ENCODE measurements at regions not wholly inside any gene's neighbourhood (a gene's known extent, or its start where the extent isn't known, plus 50 kb on each side); places are given as distances from the start of the nearest gene placed in this dataset.

- Histone ChIP-seq H3K23me2 (ENCODE audit: low read depth, low read length) (no peaks in the 10 kb centered on the region), H4K5ac (ENCODE audit: insufficient read length, low read depth, low read length) (no peak overlapping the region), H2BK5ac (ENCODE audit: low read depth, low read length) (no peak overlapping the region), H3K27ac (ENCODE audit: low read depth, low read length) (no peak overlapping the region), H4K20me1 (replicated peaks in 1 of 2; ENCODE audit: control insufficient read depth in 1 of 2, insufficient read depth in 2 of 2, low read length in 2 of 2) (no peaks in the 10 kb centered on the region), H3K18ac (ENCODE audit: extremely low read depth, low read length) (no peak overlapping the region), H3K4ac (replicated peaks; ENCODE audit: insufficient read length, low read depth, low read length) (no peak overlapping the region), H2AK5ac (ENCODE audit: low read depth, low read length) (no peak overlapping the region), H4K8ac (ENCODE audit: extremely low read depth, insufficient read depth, low read length) (no peak overlapping the region), H3K56ac (replicated peaks; ENCODE audit: insufficient read length, low read depth, low read length) (no peak overlapping the region), H4K91ac (replicated peaks; ENCODE audit: insufficient read length, low read length) (no peak overlapping the region), H3K79me2 (ENCODE audit: control insufficient read depth in 1 of 2, insufficient read depth in 2 of 2, low read length in 2 of 2) (peaks cover 0 to 34% of the 10 kb centered on the region in 2 experiments; a peak in 2 of 4 replicates), H3K4me3 (ENCODE audit: extremely low read depth in 1 of 4, insufficient read depth in 2 of 4, low read depth in 3 of 4, low read length in 4 of 4) (no peak overlapping the region), H2BK12ac (ENCODE audit: low read depth, low read length) (no peak overlapping the region), H2BK15ac (ENCODE audit: low read length) (no peak overlapping the region), H2AFZ (ENCODE audit: low read length) (no peak overlapping the region), H3K9me3 (ENCODE audit: insufficient read depth in 2 of 2, low read depth in 1 of 2, low read length in 1 of 2) (no peaks in the 10 kb centered on the region), H3K4me2 (ENCODE audit: insufficient read depth in 1 of 2, low read depth in 2 of 2, low read length in 2 of 2) (no peak overlapping the region), H2BK120ac (replicated peaks; ENCODE audit: low read depth, low read length) (no peak overlapping the region), H3K79me1 (ENCODE audit: low read depth, low read length) (no peaks in the 10 kb centered on the region), H3K14ac (ENCODE audit: insufficient read length) (no peak overlapping the region), H2BK20ac (ENCODE audit: low read length) (no peak overlapping the region), H3K23ac (ENCODE audit: insufficient read length) (no peak overlapping the region), H3K4me1 (replicated peaks in 1 of 4; ENCODE audit: control insufficient read depth in 3 of 4, insufficient read depth in 4 of 4, low read length in 3 of 4) (peaks cover 0 to 8% (median 2%) of the 10 kb centered on the region in 4 experiments; a peak in 3 of 7 replicates), H3K9ac (replicated peaks in 1 of 4; ENCODE audit: extremely low read depth in 1 of 4, low read depth in 3 of 4, low read length in 3 of 4) (no peak overlapping the region), H3K27me3 (replicated peaks in 1 of 4; ENCODE audit: control insufficient read depth in 3 of 4, extremely low read depth in 1 of 4, insufficient read depth in 3 of 4, low read length in 3 of 4) (no peaks in the 10 kb centered on the region), H3K36me3 (ENCODE audit: control insufficient read depth in 2 of 4, insufficient read depth in 4 of 4, low read length in 3 of 4) (no peaks in the 10 kb centered on the region)
- ChIA-PET CTCF (ENCODE audit: partially characterized antibody) (no interaction called here), POLR2A (ENCODE audit: partially characterized antibody) (interaction anchor here (3.5 kb wide), 1 partner anchor 16 kb away, joined by 12 read pairs; no protein-coding TSS in a partner anchor)
- FAIRE-seq (no peak), DNase-seq (ENCODE audit: low read depth in 1 of 2, low spot score in 2 of 2) (no peak)
- 85% methylated on average over 3 of the region's 3 CpGs; no CpG with 5 or more reads in 1 of the 2 experiments for WGBS, 2 experiments (ENCODE audit: extremely low coverage in 1 of 2, insufficient coverage in 1 of 2, insufficient read length in 1 of 2, insufficient replicate concordance in 2 of 2, low coverage in 1 of 2, low lambda C conversion rate in 2 of 2, missing lambda C conversion rate in 1 of 2)
- TF ChIP-seq TEAD4 (IDR thresholded peaks at IDR 0.05; ENCODE audit: low read depth, low read length) = no peak
- no peak for TF ChIP-seq TCF12 (IDR thresholded peaks at IDR 0.05; ENCODE audit: low read depth, low read length)
- TF ChIP-seq TBP (IDR thresholded peaks at IDR 0.05; ENCODE audit: low read depth, low read length) = no peak
- TF ChIP-seq ZNF274 (IDR thresholded peaks at IDR 0.05; ENCODE audit: borderline replicate concordance, extremely low read depth, low read length) = no peak
These were observed 93.9 kb upstream of the HS3ST5 start for GRCh38 chr6:114436691-114437090.
